ENCODE measurements at regions not wholly inside any gene's neighbourhood (a gene's known extent, or its start where the extent isn't known, plus 50 kb on each side); places are given as distances from the start of the nearest gene placed in this dataset.

- no peaks in the 10 kb centered on the region for H3K79me2 ChIP-seq (ENCODE audit: control insufficient read depth, insufficient read depth, low read length, poor library complexity)
- WGBS (ENCODE audit: extremely low coverage, insufficient coverage, insufficient read length), result no CpG with 5 or more reads among the region's 3 CpGs
Measured at GRCh38 chr14:62289471-62289870, 527.3 kb downstream of the SNAPC1 start.

DNA sequence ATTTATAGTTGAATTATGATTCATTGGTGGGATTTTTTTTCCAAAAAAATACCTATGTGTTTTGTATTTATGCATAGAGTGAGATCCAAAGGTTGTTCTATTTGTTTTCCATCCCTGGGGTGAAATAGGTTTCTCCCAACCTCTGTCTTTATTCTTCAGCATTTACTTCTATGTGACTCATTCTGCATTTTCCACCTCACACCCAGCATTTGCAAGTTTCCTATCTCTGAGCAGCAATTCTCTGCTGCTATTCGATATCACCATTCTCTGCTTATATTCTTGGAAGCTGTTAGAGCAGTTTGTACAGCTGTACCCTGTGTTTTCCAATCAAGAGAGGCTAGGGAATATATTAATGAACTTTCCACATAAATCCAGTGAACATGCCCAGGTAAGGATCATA is 538.9 kb downstream of the SNAPC1 start:
- no peaks in the 10 kb centered on the region for H3K9me3 ChIP-seq (ENCODE audit: insufficient read depth, low read depth, low read length)
- no peak overlapping the region for H4K12ac ChIP-seq (ENCODE audit: low read depth, low read length)
- DNase-seq, result no peak
- H3K14ac ChIP-seq (ENCODE audit: low read length), result no peak overlapping the region
- no peak overlapping the region for H3K4ac ChIP-seq (ENCODE audit: low read depth, low read length)
- no peaks in the 10 kb centered on the region for H3K27me3 ChIP-seq (ENCODE audit: insufficient read depth, low read length)
- no peak overlapping the region for H3K18ac ChIP-seq (ENCODE audit: low read length)
- no peak overlapping the region for H2AK5ac ChIP-seq (ENCODE audit: low read length)
- H3K4me3 ChIP-seq (ENCODE audit: low read depth, low read length), result no peak overlapping the region
- H3K4me2 ChIP-seq (ENCODE audit: low read length), result no peak overlapping the region
- H3K9ac ChIP-seq (ENCODE audit: low read length), result no peak overlapping the region
- no peaks in the 10 kb centered on the region for H3K79me1 ChIP-seq (ENCODE audit: low read length)
- no CpG with 5 or more reads among the region's 1 CpG for WGBS (ENCODE audit: extremely low coverage, insufficient coverage, insufficient read length)
- H2AFZ ChIP-seq (ENCODE audit: insufficient read depth, low read length, poor library complexity), result no peak overlapping the region
- H3K23ac ChIP-seq (ENCODE audit: low read length), result no peak overlapping the region
- no peak overlapping the region for H2BK12ac ChIP-seq (ENCODE audit: low read length)
- no peaks in the 10 kb centered on the region for H3K79me2 ChIP-seq (ENCODE audit: control insufficient read depth, insufficient read depth, low read length, poor library complexity)
- no peaks in the 10 kb centered on the region for H3K36me3 ChIP-seq (ENCODE audit: control insufficient read depth in 1 of 2, insufficient read depth in 2 of 2, low read length in 2 of 2)
- no peak overlapping the region for H2BK5ac ChIP-seq (ENCODE audit: low read depth, low read length, poor library complexity)
- no peak overlapping the region for H4K91ac ChIP-seq (ENCODE audit: low read depth, low read length)
- no peak overlapping the region for H2BK120ac ChIP-seq (ENCODE audit: insufficient read depth, low read length, poor library complexity)
- no peak overlapping the region for H4K8ac ChIP-seq (ENCODE audit: low read depth, low read length)
- no peak overlapping the region for H3K27ac ChIP-seq (ENCODE audit: low read depth, low read length)
- no peaks in the 10 kb centered on the region for H3K4me1 ChIP-seq (ENCODE audit: control insufficient read depth in 1 of 2, insufficient read depth in 2 of 2, low read length in 2 of 2)

More at GRCh38 chr14:62289471-62289870, 527.3 kb downstream of the SNAPC1 start:
- no peak overlapping the region for H4K12ac ChIP-seq (ENCODE audit: low read depth, low read length)
- no peaks in the 10 kb centered on the region for H3K4me1 ChIP-seq (ENCODE audit: control insufficient read depth in 1 of 2, insufficient read depth in 2 of 2, low read length in 2 of 2)
- H3K4me3 ChIP-seq (ENCODE audit: low read depth, low read length), result no peak overlapping the region
- H3K4me2 ChIP-seq (ENCODE audit: low read length), result no peak overlapping the region
- peak overlapping the region; percentile 95 for H3K23ac ChIP-seq (ENCODE audit: low read length)
- H2BK120ac ChIP-seq (ENCODE audit: insufficient read depth, low read length, poor library complexity), result no peak overlapping the region
- no peak overlapping the region for H4K91ac ChIP-seq (ENCODE audit: low read depth, low read length)
- no peak overlapping the region for H2AFZ ChIP-seq (ENCODE audit: insufficient read depth, low read length, poor library complexity)
- no peaks in the 10 kb centered on the region for H3K9me3 ChIP-seq (ENCODE audit: insufficient read depth, low read depth, low read length)
- no peaks in the 10 kb centered on the region for H3K36me3 ChIP-seq (ENCODE audit: control insufficient read depth in 1 of 2, insufficient read depth in 2 of 2, low read length in 2 of 2)
- no peak overlapping the region for H4K8ac ChIP-seq (ENCODE audit: low read depth, low read length)
- no peak overlapping the region for H3K9ac ChIP-seq (ENCODE audit: low read length)
- H3K4ac ChIP-seq (ENCODE audit: low read depth, low read length), result no peak overlapping the region
- H2BK5ac ChIP-seq (ENCODE audit: low read depth, low read length, poor library complexity), result no peak overlapping the region
- no peak for DNase-seq
- no peaks in the 10 kb centered on the region for H3K27me3 ChIP-seq (ENCODE audit: insufficient read depth, low read length)
- no peak overlapping the region for H3K14ac ChIP-seq (ENCODE audit: low read length)
- H2AK5ac ChIP-seq (ENCODE audit: low read length), result no peak overlapping the region
- H3K18ac ChIP-seq (ENCODE audit: low read length), result no peak overlapping the region
- no peak overlapping the region for H2BK12ac ChIP-seq (ENCODE audit: low read length)
- no peak overlapping the region for H3K27ac ChIP-seq (ENCODE audit: low read depth, low read length)
- no peaks in the 10 kb centered on the region for H3K79me1 ChIP-seq (ENCODE audit: low read length)

DNA sequence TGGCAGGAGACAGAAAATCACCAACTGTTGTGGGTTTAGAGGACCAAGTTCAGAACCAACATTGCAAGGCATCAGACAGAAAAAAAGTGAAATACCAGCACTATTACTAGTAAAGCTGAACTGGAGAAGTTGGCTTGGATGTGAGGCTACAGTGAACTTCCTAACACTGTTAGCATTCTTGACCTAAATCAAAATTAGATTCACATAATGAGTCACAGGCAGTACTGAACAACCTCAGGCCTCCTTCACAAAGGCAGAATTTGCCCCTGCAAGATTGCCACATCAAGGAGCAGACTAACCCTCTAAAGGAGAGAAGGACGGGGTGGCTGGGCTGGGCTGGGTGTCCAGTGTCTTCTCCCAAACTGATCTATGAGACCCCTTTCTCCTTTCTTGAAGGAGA is 539.7 kb downstream of the SNAPC1 start:
- Histone ChIP-seq H3K36me3 (ENCODE audit: control insufficient read depth in 1 of 2, insufficient read depth in 2 of 2, low read length in 2 of 2) (no peaks in the 10 kb centered on the region), H2BK5ac (ENCODE audit: low read depth, low read length, poor library complexity) (no peak overlapping the region), H2BK12ac (ENCODE audit: low read length) (no peak overlapping the region), H2AFZ (ENCODE audit: insufficient read depth, low read length, poor library complexity) (no peak overlapping the region), H3K27ac (ENCODE audit: low read depth, low read length) (no peak overlapping the region), H3K18ac (ENCODE audit: low read length) (no peak overlapping the region), H4K12ac (ENCODE audit: low read depth, low read length) (no peak overlapping the region), H2BK120ac (ENCODE audit: insufficient read depth, low read length, poor library complexity) (no peak overlapping the region), H3K4ac (ENCODE audit: low read depth, low read length) (no peak overlapping the region), H4K91ac (ENCODE audit: low read depth, low read length) (no peak overlapping the region), H3K4me3 (ENCODE audit: low read depth, low read length) (no peak overlapping the region), H3K27me3 (ENCODE audit: insufficient read depth, low read length) (no peaks in the 10 kb centered on the region), H3K14ac (ENCODE audit: low read length) (no peak overlapping the region), H3K4me2 (ENCODE audit: low read length) (no peak overlapping the region), H4K8ac (ENCODE audit: low read depth, low read length) (no peak overlapping the region), H3K23ac (ENCODE audit: low read length) (no peak overlapping the region), H3K79me2 (ENCODE audit: control insufficient read depth, insufficient read depth, low read length, poor library complexity) (no peaks in the 10 kb centered on the region), H3K9ac (ENCODE audit: low read length) (no peak overlapping the region), H2AK5ac (ENCODE audit: low read length) (no peak overlapping the region), H3K9me3 (ENCODE audit: insufficient read depth, low read depth, low read length) (no peaks in the 10 kb centered on the region), H3K4me1 (ENCODE audit: control insufficient read depth in 1 of 2, insufficient read depth in 2 of 2, low read length in 2 of 2) (no peaks in the 10 kb centered on the region), H3K79me1 (ENCODE audit: low read length) (no peaks in the 10 kb centered on the region)
- no CpG with 5 or more reads among the region's 1 CpG for WGBS (ENCODE audit: extremely low coverage, insufficient coverage, insufficient read length)
- no peak for DNase-seq

DNA sequence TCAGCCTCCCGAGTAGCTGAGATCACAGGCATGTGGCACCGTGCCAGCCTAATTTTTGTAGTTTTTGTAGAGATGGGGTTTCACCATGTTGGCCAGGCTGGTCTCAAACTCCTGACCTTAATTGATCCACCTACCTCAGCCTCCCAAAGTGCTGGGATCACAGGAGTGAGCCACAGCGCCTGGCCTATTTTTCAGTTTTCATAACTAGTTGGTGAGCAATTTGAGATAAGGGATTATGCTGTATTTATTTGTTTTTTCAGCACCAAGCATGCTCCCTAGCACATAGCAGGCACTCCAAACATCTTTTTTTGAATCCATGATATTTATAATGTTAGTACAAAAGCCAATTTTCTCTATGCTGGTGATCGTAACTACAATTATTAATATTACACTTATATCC is 541.2 kb downstream of the SNAPC1 start:
- Histone ChIP-seq H3K4me1 (ENCODE audit: control insufficient read depth in 1 of 2, insufficient read depth in 2 of 2, low read length in 2 of 2) (no peaks in the 10 kb centered on the region), H3K79me1 (ENCODE audit: low read length) (no peaks in the 10 kb centered on the region), H4K12ac (ENCODE audit: low read depth, low read length) (no peak overlapping the region), H3K4ac (ENCODE audit: low read depth, low read length) (no peak overlapping the region), H3K4me2 (ENCODE audit: low read length) (no peak overlapping the region), H4K91ac (ENCODE audit: low read depth, low read length) (no peak overlapping the region), H3K9me3 (ENCODE audit: insufficient read depth, low read depth, low read length) (no peaks in the 10 kb centered on the region), H3K79me2 (ENCODE audit: control insufficient read depth, insufficient read depth, low read length, poor library complexity) (no peaks in the 10 kb centered on the region), H2AFZ (ENCODE audit: insufficient read depth, low read length, poor library complexity) (no peak overlapping the region), H2AK5ac (ENCODE audit: low read length) (no peak overlapping the region), H3K9ac (ENCODE audit: low read length) (no peak overlapping the region), H4K8ac (ENCODE audit: low read depth, low read length) (no peak overlapping the region), H2BK120ac (ENCODE audit: insufficient read depth, low read length, poor library complexity) (no peak overlapping the region), H3K27ac (ENCODE audit: low read depth, low read length) (no peak overlapping the region), H3K27me3 (ENCODE audit: insufficient read depth, low read length) (no peaks in the 10 kb centered on the region), H3K18ac (ENCODE audit: low read length) (no peak overlapping the region), H3K4me3 (ENCODE audit: low read depth, low read length) (no peak overlapping the region), H2BK12ac (ENCODE audit: low read length) (no peak overlapping the region), H3K14ac (ENCODE audit: low read length) (no peak overlapping the region), H2BK5ac (ENCODE audit: low read depth, low read length, poor library complexity) (no peak overlapping the region), H3K23ac (ENCODE audit: low read length) (no peak overlapping the region), H3K36me3 (ENCODE audit: control insufficient read depth in 1 of 2, insufficient read depth in 2 of 2, low read length in 2 of 2) (no peaks in the 10 kb centered on the region)
- no CpG with 5 or more reads among the region's 4 CpGs for WGBS (ENCODE audit: extremely low coverage, insufficient coverage, insufficient read length)
- DNase-seq, result no peak

All from trophoblast cell (in vitro differentiated cells and primary cell).